DMS 273 (cell line): ENCODE measurements at regions not wholly inside any gene's neighbourhood (a gene's known extent, or its start where the extent isn't known, plus 50 kb on each side); places are given as distances from the start of the nearest gene placed in this dataset.
"Not testable (repeated sequence)": the region's sequence is repeated elsewhere in the genome, so short reads cannot be mapped to it uniquely, and the experiment has no call there.

Source experiments
- DNase-seq: peaks from one replicate; lab custom pipeline; 2025; ENCODE audit not compliant: unreplicated experiment; lab: John Stamatoyannopoulos, UW

DNA sequence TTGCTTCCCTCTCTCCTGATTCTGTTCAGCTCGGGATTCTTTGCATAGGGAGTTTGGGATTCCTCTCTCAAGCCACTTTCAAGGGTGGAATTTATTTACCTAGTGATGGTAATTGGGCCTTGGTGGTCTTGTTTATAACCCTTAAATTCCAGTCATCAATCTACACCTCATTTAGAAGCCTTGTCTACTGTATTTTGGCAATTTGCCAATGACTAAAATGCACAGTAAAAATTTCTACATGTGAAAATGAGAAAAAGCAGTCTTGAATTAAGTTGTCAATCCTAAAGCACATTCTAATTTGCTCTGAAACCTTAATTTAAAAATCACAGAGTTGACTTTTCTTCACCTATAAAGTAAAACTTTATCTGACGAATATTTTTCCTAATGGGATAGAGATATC is 749.2 kb upstream of the CRIM1 start:
- DNase-seq, result no peak

DNA sequence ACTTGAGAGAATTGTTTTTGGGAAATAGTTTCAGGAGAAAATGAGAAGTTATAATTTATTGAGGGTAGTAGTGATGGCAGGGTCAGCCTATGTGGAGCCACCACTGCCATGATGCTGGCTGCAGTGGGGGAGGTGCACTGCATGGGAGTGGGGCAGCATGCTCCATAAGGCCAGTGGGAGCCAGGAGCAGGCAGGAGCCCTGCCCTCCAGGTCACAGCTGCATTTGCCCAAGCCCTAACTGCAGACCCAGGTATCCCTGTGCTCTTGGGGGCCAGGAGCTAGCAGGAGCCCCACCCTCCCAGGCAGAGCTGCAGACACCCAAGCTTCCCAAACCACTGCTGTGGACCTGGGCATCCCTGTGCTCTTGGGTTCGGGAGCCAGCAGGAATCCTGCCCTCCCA is 757.3 kb upstream of the CRIM1 start:
- DNase-seq, result no peak

GRCh38 chr2:35591886-35592285 is 763.7 kb upstream of the CRIM1 start:
- no peak for DNase-seq

DNA sequence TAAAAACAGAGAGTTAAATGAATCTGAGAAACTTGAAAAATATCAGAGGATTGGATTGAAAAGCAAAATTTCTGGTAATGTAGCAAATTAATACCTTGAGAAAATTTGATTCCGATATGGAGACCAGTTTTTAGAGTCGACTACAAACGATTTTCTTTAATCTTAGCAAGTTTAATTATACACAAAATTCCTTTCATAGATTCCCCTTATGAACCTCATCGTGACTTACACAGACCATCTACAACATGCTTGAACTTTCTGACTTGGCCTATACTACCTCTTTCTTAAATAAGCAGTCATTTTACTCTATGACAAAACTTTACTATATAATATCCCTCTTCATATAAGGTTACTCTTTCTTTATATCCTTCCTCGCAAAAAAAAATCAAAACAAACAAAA is 769.6 kb upstream of the CRIM1 start:
- DNase-seq, result peak; percentile 6

DNA sequence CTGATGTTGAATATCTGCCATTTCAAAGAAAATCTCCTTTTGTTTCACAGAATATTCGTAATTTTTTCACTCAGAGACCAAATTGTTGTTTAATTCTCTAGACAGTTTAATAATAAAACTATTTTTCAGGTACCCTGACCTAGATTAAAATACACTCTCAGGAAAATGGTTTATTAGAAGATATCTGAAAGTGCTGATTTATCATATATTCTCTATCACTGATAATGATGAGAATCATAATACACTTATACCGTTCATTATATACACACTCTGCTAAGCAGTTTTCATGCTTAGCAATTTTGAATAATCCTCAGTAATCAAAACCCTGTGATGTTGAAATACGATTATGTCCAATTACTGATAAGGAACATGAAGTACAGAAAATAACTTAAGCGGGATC is 772.9 kb upstream of the CRIM1 start:
- no peak for DNase-seq

GRCh38 chr2:35580956-35581355 is 774.6 kb upstream of the CRIM1 start:
- no peak for DNase-seq

GRCh38 chr2:35568574-35568973 is 787.0 kb upstream of the CRIM1 start:
- DNase-seq, result not testable (repeated sequence)

DNA sequence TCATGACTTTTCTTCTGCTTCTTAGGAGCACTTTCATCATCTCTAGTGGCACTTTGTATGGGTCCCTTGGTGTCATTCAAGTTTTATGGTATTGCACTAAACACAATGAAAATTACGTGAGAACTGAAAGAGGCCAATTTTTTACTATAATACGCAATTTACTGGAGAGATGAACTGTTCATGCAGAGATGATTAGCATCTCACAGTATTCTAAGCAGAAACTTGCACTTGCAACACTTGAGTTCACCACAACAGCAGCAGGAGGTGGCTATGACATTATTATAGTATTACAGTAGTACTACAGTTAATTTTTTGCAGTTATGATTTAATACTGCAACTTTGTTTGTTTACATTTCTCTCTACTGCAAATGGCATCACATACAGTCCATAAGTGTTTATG is 793.1 kb upstream of the CRIM1 start:
- DNase-seq, result no peak

DNA sequence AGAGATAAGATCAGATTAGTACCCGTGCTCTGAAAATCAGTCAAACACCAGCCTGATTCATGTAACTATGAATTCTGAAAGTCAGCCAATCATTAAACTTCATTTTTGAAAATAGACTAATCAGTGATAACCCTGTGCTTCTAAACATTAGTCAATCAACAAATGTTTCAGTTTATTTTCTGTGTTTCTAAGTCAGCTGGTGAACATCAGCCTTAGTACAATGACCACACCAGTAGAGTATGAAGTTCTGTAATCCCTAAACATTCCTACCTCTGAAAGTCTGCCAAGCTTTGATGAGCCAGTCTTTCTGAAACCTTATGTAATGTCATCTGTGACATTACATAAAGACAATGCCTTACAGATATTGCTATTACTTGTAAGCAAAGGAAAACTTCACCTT is 807.4 kb upstream of the CRIM1 start:
- DNase-seq, result no peak

DNA sequence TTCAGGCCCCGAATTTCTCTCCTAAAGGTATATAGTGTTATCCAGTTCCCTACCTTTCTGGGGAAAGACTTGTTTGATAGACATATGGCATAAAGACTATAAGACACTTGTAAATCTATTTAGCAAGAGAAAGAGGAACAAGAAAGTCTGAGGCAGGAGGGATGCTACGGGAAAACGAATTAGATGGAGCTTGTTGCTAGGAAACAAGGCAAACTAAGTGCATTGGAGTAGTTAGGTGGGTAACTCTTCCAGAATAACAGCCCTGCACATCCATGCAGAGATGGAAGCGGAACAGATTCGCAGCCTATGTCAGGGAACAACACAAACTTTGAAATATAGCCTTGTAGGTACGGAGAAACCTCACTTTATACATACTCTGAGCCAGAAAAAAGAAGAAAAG is 810.3 kb upstream of the CRIM1 start:
- DNase-seq, result no peak

DNA sequence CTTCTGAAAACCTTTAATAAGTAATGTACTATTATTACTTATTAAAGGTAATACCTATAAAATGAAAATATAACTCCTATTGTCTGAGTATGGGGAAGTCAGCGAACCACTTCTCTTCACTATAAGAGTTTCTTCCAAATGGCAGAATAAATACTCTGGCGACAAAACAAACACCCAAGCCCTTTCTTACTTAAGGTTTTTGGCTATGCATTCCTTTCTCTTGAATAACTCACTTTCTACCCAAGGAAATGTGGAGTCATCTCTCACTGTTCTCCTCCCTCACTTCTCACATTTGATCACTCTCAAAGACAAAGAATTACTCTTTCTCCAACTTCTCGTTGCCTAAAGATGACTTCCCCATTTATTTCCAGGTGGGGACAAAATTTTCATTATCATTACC is 816.8 kb upstream of the CRIM1 start:
- no peak for DNase-seq

GRCh38 chr2:35530615-35531135 is 824.9 kb upstream of the CRIM1 start:
- DNase-seq, result no peak

DNA sequence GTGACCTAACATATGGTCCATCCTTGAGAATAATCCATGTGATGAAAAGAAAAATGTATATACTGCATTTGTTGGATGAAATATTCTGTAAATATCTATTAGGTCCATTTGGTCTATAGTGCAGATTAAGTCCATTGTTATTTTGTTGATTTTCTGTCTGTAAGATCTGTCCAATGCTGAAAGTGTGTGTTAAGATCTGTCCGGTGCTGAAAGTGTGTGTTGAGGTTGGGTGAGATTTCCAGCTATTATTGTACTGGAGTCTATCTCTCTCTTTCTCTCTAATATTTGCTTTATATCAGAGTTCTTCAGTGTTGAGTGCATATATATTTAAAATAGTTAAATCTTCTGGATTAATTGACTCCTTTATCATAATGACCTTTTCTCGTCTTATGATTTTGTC is 828.8 kb upstream of the CRIM1 start:
- DNase-seq, result no peak

DNA sequence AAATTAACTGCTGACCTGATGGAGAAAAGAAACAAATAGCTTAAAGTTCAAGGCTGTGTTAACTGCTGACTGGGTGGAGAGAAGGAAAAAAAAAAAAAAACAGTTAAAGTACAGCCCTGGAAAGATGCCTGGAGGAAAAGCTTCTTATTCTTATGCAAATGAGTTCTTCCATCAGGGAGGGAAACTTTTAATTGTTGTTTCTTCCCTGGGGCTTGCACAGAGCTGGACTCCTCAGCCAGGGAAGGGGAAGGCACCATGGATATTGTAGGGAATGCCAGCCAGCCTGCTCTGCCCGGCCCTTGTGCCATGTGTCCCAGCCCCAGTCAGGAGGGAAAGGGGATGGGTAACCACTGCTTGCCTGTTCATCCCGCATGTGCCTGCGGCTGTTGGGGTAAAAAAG is 833.1 kb upstream of the CRIM1 start:
- DNase-seq, result no peak

DNA sequence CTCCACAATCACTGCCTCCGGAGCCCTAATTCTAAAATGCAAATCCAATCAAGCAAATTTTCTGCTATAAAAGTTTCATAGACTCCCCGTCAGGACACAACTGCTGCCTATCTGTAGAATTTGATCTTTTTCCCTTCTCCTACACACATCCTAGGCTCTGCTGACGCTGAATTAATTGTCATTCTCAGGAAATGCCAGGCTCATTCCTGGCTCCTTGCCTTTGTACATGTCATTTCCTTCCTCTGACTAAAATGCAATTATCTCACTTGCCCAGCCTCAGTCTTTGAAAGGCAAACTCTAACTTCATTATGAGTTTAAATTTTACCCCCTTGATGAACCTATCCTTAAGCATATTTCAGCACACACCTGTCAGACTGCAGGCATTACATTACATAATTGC is 844.9 kb upstream of the CRIM1 start:
- no peak for DNase-seq

- no peak for DNase-seq
Observed at GRCh38 chr2:35508601-35509000, 847.0 kb upstream of the CRIM1 start.

GRCh38 chr2:35504419-35504818 is 851.2 kb upstream of the CRIM1 start:
- DNase-seq, result no peak

DNA sequence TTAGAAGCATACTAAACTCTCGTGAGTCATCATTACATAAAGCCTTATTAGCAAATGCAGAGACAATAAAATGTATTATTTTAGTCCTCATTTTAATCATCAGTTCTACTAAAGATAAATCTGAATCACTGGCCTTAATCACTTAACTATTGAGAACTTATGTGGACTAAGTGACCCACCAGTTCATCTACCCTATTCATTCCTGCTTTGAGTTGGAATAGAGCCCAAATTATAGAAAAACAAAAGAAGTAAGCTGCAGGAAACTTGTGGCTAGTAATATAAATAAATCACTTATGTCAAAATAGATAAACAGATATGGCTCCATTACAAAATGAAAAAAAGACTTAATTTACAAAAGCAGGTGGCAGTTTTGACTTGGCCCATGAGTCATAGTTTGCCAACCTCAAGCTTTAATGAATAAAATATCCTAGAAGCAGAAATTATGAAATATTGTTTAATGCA is 851.8 kb upstream of the CRIM1 start:
- DNase-seq, result no peak

GRCh38 chr2:35503311-35503710 is 852.3 kb upstream of the CRIM1 start:
- DNase-seq, result no peak

DNA sequence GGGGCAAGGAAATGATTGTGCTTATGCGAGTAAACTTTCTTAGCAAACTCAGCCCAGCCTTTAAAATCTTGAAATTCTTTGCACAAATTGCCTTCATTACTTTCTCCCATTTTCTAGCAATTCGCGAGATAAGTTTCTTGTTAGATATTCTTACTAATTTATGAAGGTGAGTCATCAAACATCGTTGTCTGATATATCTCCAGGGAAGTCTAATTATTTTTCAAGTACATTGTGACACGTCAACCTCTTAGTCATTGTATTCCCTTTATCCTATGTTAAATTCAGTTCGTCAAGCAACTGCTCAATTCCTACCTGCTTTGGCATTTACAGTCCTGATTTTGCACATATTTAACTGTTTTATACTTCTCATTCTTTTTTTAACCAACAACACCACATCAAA is 854.5 kb upstream of the CRIM1 start:
- DNase-seq, result no peak

- DNase-seq, result no peak
Observed at GRCh38 chr2:35496022-35496421, 859.6 kb upstream of the CRIM1 start.

- no peak for DNase-seq
Observed at GRCh38 chr2:35495182-35495581, 860.4 kb upstream of the CRIM1 start.

DNA sequence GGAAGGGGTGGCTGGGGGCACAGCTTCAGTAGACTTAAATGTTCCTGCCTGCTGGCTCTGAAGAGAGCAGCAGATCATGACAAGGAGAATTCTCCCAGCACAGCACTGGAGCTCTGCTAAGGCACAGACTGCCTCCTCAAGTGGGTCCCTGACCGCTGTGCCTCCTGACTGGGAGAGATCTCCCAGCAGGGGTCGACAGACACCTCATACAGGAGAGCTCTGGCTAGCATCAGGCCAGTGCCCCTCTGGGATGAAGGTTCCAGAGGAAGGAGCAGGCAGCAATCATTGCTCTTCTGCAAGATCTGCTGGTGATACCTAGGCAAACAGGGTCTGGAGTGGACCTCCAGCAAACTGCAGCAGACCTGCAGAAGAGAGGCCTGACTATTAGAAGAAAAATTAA is 877.5 kb upstream of the CRIM1 start:
- DNase-seq, result not testable (repeated sequence)

DNA sequence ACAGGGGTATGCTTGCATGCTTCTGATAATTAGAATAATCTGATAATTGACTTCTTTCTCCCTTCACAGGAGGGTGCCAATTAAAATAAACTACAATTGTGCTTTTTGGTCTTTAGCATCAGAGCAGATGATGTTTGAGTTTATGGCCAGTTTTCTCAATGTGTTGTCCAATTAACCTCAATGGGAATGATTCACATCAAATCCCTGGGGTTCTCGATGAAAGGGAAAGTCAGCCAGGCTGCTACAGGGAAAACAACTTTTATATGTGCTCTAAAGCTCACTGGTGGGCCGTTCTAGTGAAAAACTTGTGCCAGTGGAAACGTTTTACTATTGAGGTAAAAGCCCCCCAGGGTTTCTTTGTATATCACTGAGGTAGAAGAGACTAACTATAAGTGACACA is 887.3 kb upstream of the CRIM1 start:
- DNase-seq, result no peak
